Esophagus muscularis mucosa (tissue), 3 donors: ENCODE measurements at regions not wholly inside any gene's neighbourhood (a gene's known extent, or its start where the extent isn't known, plus 50 kb on each side); places are given as distances from the start of the nearest gene placed in this dataset.

Experiments
- CTCF ChIP-seq, 3 experiments: fragments of 200-600 bp in 2 of 3; fragments of 450-650 bp in 1 of 3; sonication (generic) in 2 of 3; IDR thresholded peaks; one replicate each; pipeline ENCODE4 v1.5.1; 2017 to 2019; ENCODE audit warnings: antibody characterized with exemption in 3 of 3, mild to moderate bottlenecking in 2 of 3, moderate library complexity in 1 of 3
- POLR2A ChIP-seq: fragments of 450-650 bp; IDR thresholded peaks from one replicate; pipeline ENCODE4 v1.6.1; 2017; ENCODE audit warnings: antibody characterized with exemption, moderate library complexity, mild to moderate bottlenecking, low read depth

GRCh38 chr21:32858628-32859027 lies 87.1 kb upstream of the PAXBP1 start:
- TF ChIP-seq POLR2A, result no peak
- no peak for TF ChIP-seq CTCF (IDR thresholded peaks at IDR 0.05)
